ENCODE measurements at regions not wholly inside any gene's neighbourhood (a gene's known extent, or its start where the extent isn't known, plus 50 kb on each side); places are given as distances from the start of the nearest gene placed in this dataset.
"Not testable (repeated sequence)": the region's sequence is repeated elsewhere in the genome, so short reads cannot be mapped to it uniquely, and the experiment has no call there.

- DNase-seq, result no peak
Measured at GRCh38 chr7:41576166-41576565, 126.7 kb downstream of the INHBA start.

GRCh38 chr7:41574377-41574776, 128.5 kb downstream of the INHBA start:
- DNase-seq, result no peak

- DNase-seq, result no peak
Measured at GRCh38 chr7:41573862-41574261, 129.0 kb downstream of the INHBA start.

DNA sequence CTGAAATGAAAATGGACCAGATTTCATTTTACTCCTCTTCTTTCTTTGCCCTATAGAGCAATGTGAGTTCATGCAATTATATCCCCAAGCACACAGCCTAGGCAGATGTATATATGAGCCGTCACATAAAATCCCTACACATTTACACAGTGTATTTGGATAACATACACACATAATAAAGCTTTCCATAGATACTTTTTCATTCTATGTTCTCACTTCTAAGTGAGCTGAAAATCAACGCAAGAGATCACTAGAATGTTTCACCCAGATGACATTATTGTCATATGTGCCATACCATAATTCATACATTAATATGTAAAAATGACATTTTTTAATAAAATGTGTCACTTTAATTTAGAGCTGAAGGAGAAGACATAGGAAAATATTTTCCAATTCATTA, 129.4 kb downstream of the INHBA start:
- no peak for DNase-seq

- peak; percentile 69 for DNase-seq
Measured at GRCh38 chr7:41573015-41573414, 129.9 kb downstream of the INHBA start.

DNA sequence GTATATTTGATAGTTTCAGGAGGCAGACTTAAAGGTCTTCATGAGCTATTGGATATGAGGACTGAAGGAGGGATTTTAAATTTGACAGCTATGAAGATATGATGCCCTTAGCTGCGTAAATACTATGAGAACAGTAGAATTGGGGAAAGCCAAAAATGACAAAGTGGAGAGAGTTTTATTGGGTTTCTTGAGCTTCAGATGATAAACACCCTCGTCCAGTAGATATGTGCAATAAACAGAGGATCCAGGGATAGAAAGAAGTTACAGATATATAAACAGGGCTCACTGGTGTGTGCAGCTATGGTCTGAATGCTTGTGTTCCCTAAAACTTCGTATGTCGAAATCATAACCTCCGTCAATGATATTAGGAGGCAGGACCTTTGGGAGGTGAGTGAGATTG, 131.3 kb downstream of the INHBA start:
- DNase-seq, result no peak

- DNase-seq, result peak; percentile 26
Measured at GRCh38 chr7:41570766-41571165, 132.1 kb downstream of the INHBA start.

GRCh38 chr7:41568135-41568534, 134.8 kb downstream of the INHBA start:
- DNase-seq, result no peak

- peak; percentile 5 for DNase-seq
Measured at GRCh38 chr7:41567731-41568114, 135.2 kb downstream of the INHBA start.

DNA sequence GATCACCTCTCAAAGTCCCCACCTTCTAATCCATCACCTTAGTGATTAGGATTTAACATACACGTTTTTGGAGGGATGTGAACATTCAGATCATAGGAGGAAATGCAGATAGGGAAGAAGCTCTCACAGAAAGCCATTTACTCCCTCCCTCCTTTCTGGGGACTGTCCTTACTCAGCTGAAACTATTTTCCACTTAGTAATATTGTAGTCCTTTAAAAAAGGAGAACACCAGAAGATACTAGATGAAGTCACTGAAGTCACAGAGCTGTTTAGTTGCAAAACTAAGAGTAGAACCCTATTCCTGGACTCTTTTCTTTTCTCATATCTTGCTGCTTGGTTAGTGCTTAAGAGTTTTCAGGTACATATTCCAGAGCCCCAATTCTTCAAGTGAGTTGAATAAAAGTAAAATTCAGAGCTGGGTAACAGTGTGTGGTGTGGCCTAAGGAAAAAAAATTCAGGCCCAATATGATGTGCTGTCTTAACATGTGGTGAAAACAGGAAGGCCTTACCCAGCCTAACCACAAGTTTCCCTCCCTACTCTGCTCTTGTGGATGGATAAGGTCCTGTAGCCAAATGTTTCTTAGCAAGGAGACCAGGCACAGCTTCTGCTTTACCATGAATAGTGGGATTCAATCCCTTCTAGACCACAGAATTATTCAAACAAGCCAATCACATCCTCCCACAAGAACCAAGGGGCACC, 135.7 kb downstream of the INHBA start:
- DNase-seq, result no peak

GRCh38 chr7:41566581-41566980, 136.3 kb downstream of the INHBA start:
- DNase-seq, result no peak

- DNase-seq, result no peak
Measured at GRCh38 chr7:41565655-41566054, 137.2 kb downstream of the INHBA start.

GRCh38 chr7:41559426-41559825, 143.5 kb downstream of the INHBA start:
- DNase-seq, result no peak

DNA sequence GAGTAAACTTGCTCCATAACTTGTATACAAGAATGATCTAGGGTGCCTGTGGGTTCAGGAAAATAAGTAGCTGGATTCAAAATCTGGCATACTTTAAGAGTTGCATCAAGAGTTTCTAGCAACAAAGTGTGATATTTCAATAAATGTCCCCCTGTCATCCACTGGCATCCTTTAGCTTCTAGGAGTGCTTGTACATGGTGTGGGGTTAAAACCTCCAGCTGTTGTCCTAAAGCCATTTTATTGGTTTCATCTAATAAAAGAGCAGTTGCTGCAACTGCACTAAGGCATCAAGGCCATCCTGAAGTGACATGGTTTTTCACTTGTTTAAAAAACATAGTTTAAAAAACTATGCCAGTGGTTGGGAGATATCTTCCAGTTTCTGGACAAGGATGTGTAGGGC, 148.4 kb downstream of the INHBA start:
- no peak for DNase-seq

GRCh38 chr7:41550046-41550445, 152.8 kb downstream of the INHBA start:
- DNase-seq, result not testable (repeated sequence)

- no peak for DNase-seq
Measured at GRCh38 chr7:41544241-41544640, 158.6 kb downstream of the INHBA start.

GRCh38 chr7:41540601-41541000, 162.3 kb downstream of the INHBA start:
- DNase-seq, result no peak

DNA sequence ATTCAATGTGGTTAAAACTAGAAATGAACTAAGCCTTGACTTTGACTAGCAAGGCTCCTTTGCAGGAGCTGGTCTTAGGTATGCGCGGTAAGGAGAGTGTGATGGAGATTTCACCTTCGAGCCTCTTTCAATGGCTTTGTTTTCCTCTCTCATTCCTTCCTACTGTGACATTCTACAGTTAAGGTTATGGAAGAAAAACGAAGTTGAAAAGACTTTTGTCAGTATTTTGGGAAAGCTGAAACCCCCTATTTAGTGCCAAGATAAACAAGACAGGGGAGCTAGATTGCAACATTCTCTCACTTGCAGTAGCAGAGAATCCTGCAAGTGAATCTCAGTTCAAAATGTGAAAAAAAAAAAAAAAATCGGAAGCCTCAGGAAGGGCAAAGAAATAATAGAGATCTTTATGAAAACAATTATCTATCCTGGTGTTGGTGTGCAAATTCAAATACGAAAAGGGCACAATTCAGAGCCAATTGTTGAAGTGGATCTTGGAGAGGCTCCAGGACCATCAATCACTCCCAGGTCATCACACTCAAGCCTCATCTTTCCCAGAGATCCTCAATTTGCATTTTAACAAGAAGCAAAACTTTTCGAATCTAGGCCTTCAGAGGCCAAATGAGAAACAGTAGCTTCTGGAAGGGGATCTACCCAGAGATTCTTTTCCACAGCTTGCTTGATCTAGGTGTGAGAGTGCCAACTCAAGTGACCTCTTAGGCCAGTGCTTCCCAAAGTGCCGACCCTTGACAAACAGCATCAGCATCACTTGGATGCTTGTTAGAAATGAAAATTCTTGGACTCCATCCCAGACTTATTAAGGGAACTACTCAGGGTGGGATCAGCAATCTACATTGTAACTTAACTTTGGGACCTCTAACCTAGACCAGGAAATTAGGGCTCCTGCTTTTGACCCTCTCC, 163.8 kb downstream of the INHBA start:
- DNase-seq, result no peak

DNA sequence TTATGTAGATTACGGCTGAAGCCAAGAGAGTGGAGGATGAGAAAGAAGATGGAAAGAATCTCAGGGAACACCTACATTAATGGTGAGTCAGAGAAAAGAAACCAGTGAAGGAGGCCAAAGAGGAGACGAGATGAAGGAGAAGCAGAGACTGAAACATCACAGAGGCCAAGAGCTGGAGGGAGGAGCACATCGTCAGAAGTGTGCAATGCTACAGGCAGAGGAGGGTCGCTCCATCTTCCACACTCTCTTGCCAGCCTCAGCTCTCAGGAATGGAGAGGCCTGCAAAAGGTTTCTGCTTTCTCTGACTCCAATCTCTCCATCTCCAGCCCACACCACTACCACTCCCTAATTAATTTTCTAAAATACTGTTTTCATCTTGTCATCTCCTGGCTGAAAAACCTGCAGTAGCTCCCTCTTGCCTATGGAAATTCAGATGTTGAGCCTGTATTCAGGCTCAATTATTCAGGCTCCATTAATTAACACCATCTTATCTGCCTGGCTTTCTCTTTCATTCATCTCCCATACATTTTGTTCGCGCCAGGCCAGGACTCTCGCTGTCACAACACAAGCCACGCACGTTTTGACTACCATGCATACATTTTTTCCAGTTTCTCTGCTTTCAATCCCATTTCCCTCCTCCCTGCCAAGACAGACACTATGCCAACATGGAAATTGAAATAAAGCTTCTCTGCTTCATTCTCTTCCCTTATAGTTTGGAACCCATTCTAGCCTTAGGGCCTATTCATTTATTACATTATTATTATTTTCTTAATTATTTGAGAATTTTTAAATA, 165.8 kb downstream of the INHBA start:
- no peak for DNase-seq

DNA sequence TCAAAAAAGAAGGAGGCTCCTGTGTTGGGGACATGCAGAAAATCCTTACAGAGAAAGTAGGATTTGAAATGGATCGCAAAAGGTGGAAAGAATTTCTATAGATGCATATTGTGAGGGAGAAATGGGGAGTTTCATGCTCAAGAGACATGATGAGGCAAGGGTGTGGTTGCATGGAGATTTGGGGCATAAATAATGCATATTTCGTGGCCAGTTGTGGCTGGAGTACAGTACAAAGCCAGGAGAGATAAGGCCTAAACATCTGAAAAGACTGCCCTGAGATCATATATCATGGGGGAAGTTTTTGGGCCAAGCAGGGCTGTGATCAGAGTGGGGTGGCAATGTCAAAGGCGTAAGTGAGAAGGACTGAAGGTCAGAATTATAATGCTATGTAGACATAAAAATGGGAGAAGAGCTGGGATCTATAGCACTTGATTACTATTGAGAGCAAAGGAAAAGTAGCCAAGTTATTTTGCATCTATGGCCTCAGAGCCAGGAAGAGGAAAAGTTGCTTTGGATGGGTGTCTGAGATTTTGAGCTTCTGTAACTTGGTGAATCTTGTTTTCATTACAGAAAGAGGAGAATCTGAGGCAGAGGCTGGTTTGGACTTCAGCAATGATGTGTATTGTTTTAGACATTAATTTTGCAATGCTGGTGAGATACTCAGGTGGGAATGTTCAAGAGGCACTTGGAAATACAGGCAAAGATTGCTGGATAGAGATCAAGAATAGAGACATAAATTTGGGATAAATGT, 166.6 kb downstream of the INHBA start:
- no peak for DNase-seq

DNA sequence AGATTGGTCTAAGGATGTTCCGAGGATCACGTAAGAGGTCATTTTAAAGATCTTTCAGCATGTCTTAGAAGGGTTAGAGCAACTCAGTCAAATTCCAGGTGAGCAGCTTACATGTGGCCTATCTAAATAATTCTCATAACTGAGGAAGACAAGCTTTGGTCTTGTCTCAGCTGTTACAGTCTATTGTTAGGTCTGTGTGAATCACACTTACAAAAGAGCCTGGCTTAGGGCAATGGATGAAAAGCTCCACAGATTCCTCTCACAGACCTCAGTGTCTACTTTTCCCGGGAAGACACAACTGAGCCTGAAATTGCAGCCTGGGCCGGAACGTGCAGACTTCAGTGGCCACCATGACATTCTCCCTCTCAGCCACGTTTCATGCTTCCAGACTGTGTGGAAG, 173.1 kb downstream of the INHBA start:
- no peak for DNase-seq

DNA sequence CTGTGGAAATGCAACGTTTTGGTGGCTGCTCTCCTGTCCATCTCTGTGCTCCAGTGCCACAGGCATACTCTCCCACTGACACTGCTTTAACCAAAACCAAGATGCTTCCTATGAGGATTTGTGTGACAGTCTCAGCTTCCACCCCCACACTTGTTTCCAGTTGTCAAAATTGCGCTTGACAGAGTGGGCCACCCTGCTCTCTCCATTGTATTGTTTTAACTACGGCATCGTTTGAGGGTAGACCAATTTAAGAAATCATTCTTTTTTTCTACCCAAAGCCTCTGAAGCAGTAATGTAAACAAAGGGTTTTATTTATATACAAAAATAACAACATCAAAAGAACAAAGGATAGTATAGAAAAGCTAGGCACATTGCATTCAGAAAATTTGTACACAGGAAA, 178.0 kb downstream of the INHBA start:
- DNase-seq, result no peak

- DNase-seq, result no peak
Measured at GRCh38 chr7:41520445-41520844, 182.4 kb downstream of the INHBA start.
